Astrocyte of the cerebellum (primary cell): ENCODE measurements at regions not wholly inside any gene's neighbourhood (a gene's known extent, or its start where the extent isn't known, plus 50 kb on each side); places are given as distances from the start of the nearest gene placed in this dataset.
"Not testable (repeated sequence)": the region's sequence is repeated elsewhere in the genome, so short reads cannot be mapped to it uniquely, and the experiment has no call there.

ENCODE experiments used
- DNase-seq: peaks from one replicate; pipeline ENCODE4 v3.0.0-alpha.2; 2011; ENCODE audit warnings: low read depth
- H3K4me3 ChIP-seq: 2 replicates; pipeline ENCODE4 v1.5.1; 2011; ENCODE audit warnings: mild to moderate bottlenecking, low read depth, low read length, moderate library complexity
- in situ Hi-C: cut with HindIII; loops from 2 replicates; pipeline ENCODE4 v1.10.0; 2017; ENCODE audit warnings: low sequenced_read_pairs
- TF ChIP-seq, protein P1 (sequence below): IDR thresholded peaks from 2 replicates; pipeline ENCODE4 v1.5.1; 2012; ENCODE audit warnings: low read length, low read depth, moderate library complexity, mild to moderate bottlenecking; ENCODE audit errors: missing control alignments

- in situ Hi-C loops = no loop called here
- no peak for DNase-seq
- H3K4me3 ChIP-seq = no peak overlapping the region
- TF ChIP-seq, protein P1, sequence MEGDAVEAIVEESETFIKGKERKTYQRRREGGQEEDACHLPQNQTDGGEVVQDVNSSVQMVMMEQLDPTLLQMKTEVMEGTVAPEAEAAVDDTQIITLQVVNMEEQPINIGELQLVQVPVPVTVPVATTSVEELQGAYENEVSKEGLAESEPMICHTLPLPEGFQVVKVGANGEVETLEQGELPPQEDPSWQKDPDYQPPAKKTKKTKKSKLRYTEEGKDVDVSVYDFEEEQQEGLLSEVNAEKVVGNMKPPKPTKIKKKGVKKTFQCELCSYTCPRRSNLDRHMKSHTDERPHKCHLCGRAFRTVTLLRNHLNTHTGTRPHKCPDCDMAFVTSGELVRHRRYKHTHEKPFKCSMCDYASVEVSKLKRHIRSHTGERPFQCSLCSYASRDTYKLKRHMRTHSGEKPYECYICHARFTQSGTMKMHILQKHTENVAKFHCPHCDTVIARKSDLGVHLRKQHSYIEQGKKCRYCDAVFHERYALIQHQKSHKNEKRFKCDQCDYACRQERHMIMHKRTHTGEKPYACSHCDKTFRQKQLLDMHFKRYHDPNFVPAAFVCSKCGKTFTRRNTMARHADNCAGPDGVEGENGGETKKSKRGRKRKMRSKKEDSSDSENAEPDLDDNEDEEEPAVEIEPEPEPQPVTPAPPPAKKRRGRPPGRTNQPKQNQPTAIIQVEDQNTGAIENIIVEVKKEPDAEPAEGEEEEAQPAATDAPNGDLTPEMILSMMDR = no peak
These were observed 83.1 kb downstream of the ATOH1 start for GRCh38 chr4:93911671-93912070.

- H3K4me3 ChIP-seq = no peak overlapping the region
- DNase-seq = no peak
- in situ Hi-C loops = no loop called here
- TF ChIP-seq, protein P1 = no peak
These were observed 83.6 kb downstream of the ATOH1 start for GRCh38 chr4:93912146-93912545.

DNA sequence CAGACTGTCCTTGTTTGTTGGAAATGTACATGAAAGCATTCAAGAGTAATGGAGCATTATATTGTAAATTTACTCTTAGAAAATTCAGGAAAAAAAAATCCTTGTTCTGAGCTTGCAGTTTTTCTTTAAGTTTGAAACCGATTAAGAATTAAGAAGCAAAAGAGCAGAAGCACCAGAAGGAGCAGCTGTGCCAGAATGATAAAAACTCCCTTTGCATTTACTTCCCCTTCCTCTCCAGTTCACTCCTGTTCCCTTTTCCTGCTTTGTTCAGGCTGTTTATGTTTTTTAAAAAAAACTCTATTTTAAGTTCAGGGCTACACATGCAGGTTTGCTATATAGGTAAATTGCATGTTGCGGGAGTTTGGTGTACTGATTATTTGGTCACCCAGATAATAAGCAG is 90.3 kb downstream of the ATOH1 start:
- no peak overlapping the region for H3K4me3 ChIP-seq
- in situ Hi-C loops = no loop called here
- TF ChIP-seq, protein P1 = no peak
- no peak for DNase-seq

DNA sequence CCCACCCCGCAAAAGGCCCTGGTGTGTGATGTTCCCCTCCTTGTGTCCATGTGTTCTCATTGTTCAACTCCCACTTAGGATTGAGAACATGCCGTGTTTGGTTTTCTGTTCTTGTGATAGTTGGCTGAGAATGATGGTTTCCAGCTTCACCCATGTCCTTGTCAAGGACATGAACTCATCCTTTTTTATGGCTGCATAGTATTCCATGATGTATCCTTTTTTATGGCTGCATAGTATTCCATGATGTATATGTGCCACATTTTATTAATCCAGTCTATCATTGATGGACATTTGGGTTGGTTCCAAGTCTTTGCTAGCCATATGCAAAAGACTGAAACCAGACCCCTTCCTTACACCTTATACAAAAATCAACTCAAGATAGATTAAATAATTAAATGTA is 95.0 kb downstream of the ATOH1 start:
- DNase-seq, in situ Hi-C loops, H3K4me3 ChIP-seq: not testable (repeated sequence)

- in situ Hi-C loops = no loop called here
- TF ChIP-seq, protein P1 = no peak
- DNase-seq = no peak
- no peak overlapping the region for H3K4me3 ChIP-seq
These were observed 118.7 kb downstream of the ATOH1 start for GRCh38 chr4:93947286-93947685.

DNA sequence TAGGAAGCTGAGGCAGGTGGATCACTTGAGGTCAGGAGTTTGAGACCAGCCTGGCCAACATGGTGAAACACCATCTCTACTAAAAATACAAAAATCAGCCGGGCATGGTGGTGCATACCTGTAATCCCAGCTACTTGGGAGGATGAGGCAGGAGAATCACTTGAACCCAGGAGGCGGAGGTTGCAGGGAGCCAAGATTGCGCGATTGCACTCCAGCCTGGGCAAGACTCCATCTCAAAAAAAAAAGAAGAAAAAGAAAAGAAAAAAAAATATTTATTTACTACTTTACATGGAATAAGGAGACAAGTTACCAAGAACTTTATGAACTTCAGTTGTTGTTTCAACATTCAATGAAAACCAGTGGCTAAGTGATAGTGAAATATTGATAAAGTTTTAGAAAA is 121.7 kb downstream of the ATOH1 start:
- in situ Hi-C loops, DNase-seq, H3K4me3 ChIP-seq: not testable (repeated sequence)

DNA sequence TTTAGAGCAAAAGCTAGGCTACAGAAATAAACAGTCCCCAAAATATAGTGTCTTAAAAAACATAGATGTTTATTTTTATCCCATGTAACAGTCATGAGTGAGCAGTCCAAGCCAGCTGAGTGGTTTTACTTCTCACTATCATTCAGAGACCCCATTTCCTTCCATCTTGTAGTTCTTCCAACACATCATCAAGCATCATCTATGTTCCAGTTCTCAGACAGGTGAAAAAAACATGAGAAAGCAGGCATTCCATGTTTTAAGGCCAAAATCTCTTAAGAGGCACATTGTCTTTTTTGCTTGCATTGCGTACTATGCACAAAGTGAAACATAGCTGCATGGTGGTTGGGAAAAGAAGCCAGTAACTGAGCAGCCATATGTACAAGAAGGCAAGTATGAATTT is 128.6 kb downstream of the ATOH1 start:
- TF ChIP-seq, protein P1 = no peak
- no peak overlapping the region for H3K4me3 ChIP-seq
- in situ Hi-C loops = no loop called here
- no peak for DNase-seq

DNA sequence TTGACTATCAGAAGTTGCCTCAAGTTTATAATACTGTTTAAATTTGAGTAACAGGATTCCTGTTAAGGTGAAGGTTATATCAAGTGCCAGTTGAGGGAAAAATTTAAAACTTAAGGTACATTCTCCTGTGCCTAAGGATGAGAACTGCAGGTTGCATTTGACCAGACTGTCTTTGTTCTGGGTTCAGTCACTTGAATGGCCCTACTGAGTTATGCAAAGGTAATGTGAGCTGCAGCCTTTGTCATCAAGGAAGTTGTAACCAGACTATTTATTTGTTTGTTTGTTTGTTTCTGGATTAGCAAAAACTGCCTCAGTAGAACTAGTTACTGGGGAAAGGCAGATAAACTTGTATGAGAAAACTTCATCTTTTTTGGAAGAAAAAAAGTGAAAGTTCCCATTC is 131.9 kb downstream of the ATOH1 start:
- no peak overlapping the region for H3K4me3 ChIP-seq
- in situ Hi-C loops = no loop called here
- TF ChIP-seq, protein P1 = no peak
- no peak for DNase-seq
